ENCODE measurements at regions not wholly inside any gene's neighbourhood (a gene's known extent, or its start where the extent isn't known, plus 50 kb on each side); places are given as distances from the start of the nearest gene placed in this dataset.

DNA sequence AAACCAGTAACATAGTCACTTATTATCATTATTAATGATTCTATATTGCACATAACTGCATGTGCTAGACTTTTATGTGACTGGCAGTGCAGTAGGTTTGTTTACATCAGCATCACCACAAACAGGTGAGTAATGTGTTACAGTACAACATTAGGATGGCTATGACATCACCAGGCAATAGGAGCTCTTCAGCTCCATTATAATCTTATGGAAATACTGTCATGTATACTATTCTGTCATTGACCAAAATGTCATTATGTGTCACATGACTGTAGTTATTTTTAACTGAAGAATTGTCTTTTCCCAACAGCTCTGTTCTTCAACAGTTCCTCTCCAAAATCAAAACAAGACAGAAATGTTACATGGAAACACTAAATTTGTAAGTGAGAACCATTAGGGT, 96.3 kb downstream of the C18orf54 start:
- Histone ChIP-seq H3K79me2 (ENCODE audit: insufficient read depth, low read length) (no peaks in the 10 kb centered on the region), H3K9me2 (replicated peaks; ENCODE audit: insufficient read depth, low read length) (no peaks in the 10 kb centered on the region), H3K27me3 (ENCODE audit: low read length) (no peaks in the 10 kb centered on the region), H3K36me3 (ENCODE audit: low read length) (no peaks in the 10 kb centered on the region), H3K4me2 (ENCODE audit: low read depth, low read length, poor library complexity, severe bottlenecking) (no peak overlapping the region), H3F3A (ENCODE audit: insufficient read depth) (no peaks in the 10 kb centered on the region), H3K9ac (ENCODE audit: low read length) (no peak overlapping the region), H2AFZ (ENCODE audit: low read depth, low read length, severe bottlenecking) (no peak overlapping the region), H3K4me3 (ENCODE audit: insufficient read depth, low read length, poor library complexity, severe bottlenecking) (no peak overlapping the region), H3K9me3 (ENCODE audit: insufficient read depth, low read length) (no peaks in the 10 kb centered on the region), H3K27ac (ENCODE audit: low read depth, low read length) (no peak overlapping the region), H4K20me1 (ENCODE audit: low read depth, low read length) (no peaks in the 10 kb centered on the region)
- TF ChIP-seq, protein P1, sequence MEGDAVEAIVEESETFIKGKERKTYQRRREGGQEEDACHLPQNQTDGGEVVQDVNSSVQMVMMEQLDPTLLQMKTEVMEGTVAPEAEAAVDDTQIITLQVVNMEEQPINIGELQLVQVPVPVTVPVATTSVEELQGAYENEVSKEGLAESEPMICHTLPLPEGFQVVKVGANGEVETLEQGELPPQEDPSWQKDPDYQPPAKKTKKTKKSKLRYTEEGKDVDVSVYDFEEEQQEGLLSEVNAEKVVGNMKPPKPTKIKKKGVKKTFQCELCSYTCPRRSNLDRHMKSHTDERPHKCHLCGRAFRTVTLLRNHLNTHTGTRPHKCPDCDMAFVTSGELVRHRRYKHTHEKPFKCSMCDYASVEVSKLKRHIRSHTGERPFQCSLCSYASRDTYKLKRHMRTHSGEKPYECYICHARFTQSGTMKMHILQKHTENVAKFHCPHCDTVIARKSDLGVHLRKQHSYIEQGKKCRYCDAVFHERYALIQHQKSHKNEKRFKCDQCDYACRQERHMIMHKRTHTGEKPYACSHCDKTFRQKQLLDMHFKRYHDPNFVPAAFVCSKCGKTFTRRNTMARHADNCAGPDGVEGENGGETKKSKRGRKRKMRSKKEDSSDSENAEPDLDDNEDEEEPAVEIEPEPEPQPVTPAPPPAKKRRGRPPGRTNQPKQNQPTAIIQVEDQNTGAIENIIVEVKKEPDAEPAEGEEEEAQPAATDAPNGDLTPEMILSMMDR (IDR thresholded peaks at IDR 0.05; ENCODE audit: insufficient read depth, low read length, poor library complexity, severe bottlenecking): no peak
- no peak for TF ChIP-seq EZH2phosphoT487 (conservative IDR thresholded peaks at IDR 0.05; ENCODE audit: low read length)

DNA sequence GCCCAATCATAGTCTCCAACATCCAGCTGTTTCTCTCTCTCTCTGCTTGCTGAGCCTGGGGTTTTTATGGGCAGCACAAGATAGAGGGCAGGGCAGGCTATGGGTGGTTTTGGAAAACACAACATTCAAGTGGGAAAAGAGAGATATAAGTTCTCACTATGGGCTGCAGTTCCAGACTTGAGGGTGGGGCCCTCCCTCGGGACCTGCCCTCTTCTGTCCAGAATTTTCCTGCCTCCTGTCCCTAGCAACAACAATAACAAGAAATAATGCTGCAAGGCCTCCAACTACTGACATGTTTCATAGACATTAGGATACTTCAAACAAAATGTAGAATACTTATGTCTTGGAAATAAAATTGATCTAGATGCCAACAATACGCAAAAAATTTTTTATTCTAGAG, 107.8 kb downstream of the C18orf54 start:
- no peak overlapping the region for H2AFZ ChIP-seq (ENCODE audit: low read depth, low read length, severe bottlenecking)
- TF ChIP-seq EZH2phosphoT487 (conservative IDR thresholded peaks at IDR 0.05; ENCODE audit: low read length): no peak
- TF ChIP-seq, protein P1 (IDR thresholded peaks at IDR 0.05; ENCODE audit: insufficient read depth, low read length, poor library complexity, severe bottlenecking): no peak
- no peak overlapping the region for H3K9ac ChIP-seq (ENCODE audit: low read length)
- no peaks in the 10 kb centered on the region for H3K79me2 ChIP-seq (ENCODE audit: insufficient read depth, low read length)
- no peak overlapping the region for H3K4me3 ChIP-seq (ENCODE audit: insufficient read depth, low read length, poor library complexity, severe bottlenecking)
- H4K20me1 ChIP-seq (ENCODE audit: low read depth, low read length): no peaks in the 10 kb centered on the region
- H3K9me3 ChIP-seq (ENCODE audit: insufficient read depth, low read length): peaks cover 6% of the 10 kb centered on the region; the same call in 1 of the 2 replicates
- no peaks in the 10 kb centered on the region for H3K9me2 ChIP-seq (replicated peaks; ENCODE audit: insufficient read depth, low read length)
- no peaks in the 10 kb centered on the region for H3F3A ChIP-seq (ENCODE audit: insufficient read depth)
- H3K36me3 ChIP-seq (ENCODE audit: low read length): no peaks in the 10 kb centered on the region
- H3K27me3 ChIP-seq (ENCODE audit: low read length): no peaks in the 10 kb centered on the region; the same call in 1 of the 2 replicates
- H3K4me2 ChIP-seq (ENCODE audit: low read depth, low read length, poor library complexity, severe bottlenecking): no peak overlapping the region
- no peak overlapping the region for H3K27ac ChIP-seq (ENCODE audit: low read depth, low read length)

DNA sequence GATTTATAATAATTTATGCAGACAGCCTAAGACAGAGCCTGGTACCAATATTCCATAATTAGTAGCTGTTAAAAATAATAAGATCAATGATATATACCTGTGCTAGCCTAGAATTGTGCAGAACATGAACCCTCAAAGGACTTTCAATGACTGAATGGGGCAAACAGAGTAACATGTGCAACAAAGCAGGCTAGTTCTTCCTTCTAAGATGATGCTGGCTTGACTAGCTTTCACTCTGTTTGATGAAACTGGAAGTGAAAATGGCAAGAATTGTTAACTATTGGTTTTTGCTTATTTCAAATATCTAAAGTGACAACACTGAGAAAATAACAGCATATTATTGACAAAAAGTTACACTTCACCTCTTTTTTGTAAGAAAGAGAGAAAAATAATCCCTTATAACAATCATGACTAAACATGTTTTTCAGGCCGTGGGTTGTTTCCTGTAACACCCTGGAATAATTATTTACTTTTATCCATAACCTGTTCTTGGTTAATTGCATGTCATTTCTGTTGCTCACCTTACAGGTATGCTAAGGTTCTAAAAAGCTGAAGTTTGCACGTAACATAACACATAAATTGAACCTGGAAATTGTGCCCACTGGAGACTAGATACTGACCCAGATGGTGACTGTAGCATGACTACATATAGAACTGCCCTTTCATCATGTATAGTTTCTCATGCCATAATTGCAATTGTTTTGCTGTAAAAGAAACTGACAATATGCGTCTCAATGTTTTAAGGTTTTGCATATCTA, 108.7 kb downstream of the C18orf54 start:
- no peak overlapping the region for H3K9ac ChIP-seq (ENCODE audit: low read length)
- no peaks in the 10 kb centered on the region for H3F3A ChIP-seq (ENCODE audit: insufficient read depth)
- no peaks in the 10 kb centered on the region; the same call in 1 of the 2 replicates for H3K27me3 ChIP-seq (ENCODE audit: low read length)
- no peaks in the 10 kb centered on the region for H3K79me2 ChIP-seq (ENCODE audit: insufficient read depth, low read length)
- no peaks in the 10 kb centered on the region for H3K9me2 ChIP-seq (replicated peaks; ENCODE audit: insufficient read depth, low read length)
- no peak overlapping the region for H3K4me3 ChIP-seq (ENCODE audit: insufficient read depth, low read length, poor library complexity, severe bottlenecking)
- H3K4me2 ChIP-seq (ENCODE audit: low read depth, low read length, poor library complexity, severe bottlenecking): no peak overlapping the region
- no peaks in the 10 kb centered on the region for H3K36me3 ChIP-seq (ENCODE audit: low read length)
- no peaks in the 10 kb centered on the region for H4K20me1 ChIP-seq (ENCODE audit: low read depth, low read length)
- H3K9me3 ChIP-seq (ENCODE audit: insufficient read depth, low read length): peaks cover 6% of the 10 kb centered on the region; the same call in 1 of the 2 replicates
- no peak overlapping the region for H3K27ac ChIP-seq (ENCODE audit: low read depth, low read length)
- TF ChIP-seq, protein P1 (IDR thresholded peaks at IDR 0.05; ENCODE audit: insufficient read depth, low read length, poor library complexity, severe bottlenecking): no peak
- TF ChIP-seq EZH2phosphoT487 (conservative IDR thresholded peaks at IDR 0.05; ENCODE audit: low read length): no peak
- H2AFZ ChIP-seq (ENCODE audit: low read depth, low read length, severe bottlenecking): no peak overlapping the region
